ENCODE measurements at regions not wholly inside any gene's neighbourhood (a gene's known extent, or its start where the extent isn't known, plus 50 kb on each side); places are given as distances from the start of the nearest gene placed in this dataset.

GRCh38 chr10:52443419-52444388 is 129.6 kb downstream of the DKK1 start:
- no peak overlapping the region for H3K27ac Mint-ChIP-seq
- intact Hi-C loops (cut with DNase I, micrococcal nuclease): no loop called here
- ChIA-PET POLR2A (no interaction called here), CTCF (no interaction called here)
- H3K36me3 Mint-ChIP-seq (ENCODE audit: low read depth): no peaks in the 10 kb centered on the region
- no peak for ATAC-seq
- H3K4me3 Mint-ChIP-seq: no peak overlapping the region
- no peaks in the 10 kb centered on the region for H3K9me3 Mint-ChIP-seq (ENCODE audit: low read depth)
- no peak for DNase-seq
- no peaks in the 10 kb centered on the region for H3K27me3 Mint-ChIP-seq
- no peaks in the 10 kb centered on the region for H3K4me1 Mint-ChIP-seq

- Mint-ChIP-seq H3K4me1 (no peaks in the 10 kb centered on the region), H3K4me3 (no peak overlapping the region), H3K9me3 (ENCODE audit: low read depth) (no peaks in the 10 kb centered on the region), H3K27me3 (no peaks in the 10 kb centered on the region), H3K27ac (no peak overlapping the region), H3K36me3 (ENCODE audit: low read depth) (no peaks in the 10 kb centered on the region)
- ATAC-seq (no peak), DNase-seq (no peak)
- intact Hi-C loops (cut with DNase I, micrococcal nuclease): no loop called here
- ChIA-PET POLR2A (no interaction called here), CTCF (no interaction called here)
These were observed 132.3 kb downstream of the DKK1 start for GRCh38 chr10:52446391-52446790.

GRCh38 chr10:52447931-52448353 is 133.9 kb downstream of the DKK1 start:
- H3K4me1 Mint-ChIP-seq: no peaks in the 10 kb centered on the region
- H3K36me3 Mint-ChIP-seq (ENCODE audit: low read depth): no peaks in the 10 kb centered on the region
- CTCF ChIA-PET: no interaction called here
- intact Hi-C loops (cut with DNase I, micrococcal nuclease): no loop called here
- no peak for DNase-seq
- no peak for ATAC-seq
- H3K4me3 Mint-ChIP-seq: no peak overlapping the region
- no peaks in the 10 kb centered on the region for H3K27me3 Mint-ChIP-seq
- H3K9me3 Mint-ChIP-seq (ENCODE audit: low read depth): no peaks in the 10 kb centered on the region
- POLR2A ChIA-PET: no interaction called here
- no peak overlapping the region for H3K27ac Mint-ChIP-seq

GRCh38 chr10:52450762-52451291 is 136.7 kb downstream of the DKK1 start:
- intact Hi-C loops (cut with DNase I, micrococcal nuclease): no loop called here
- DNase-seq: no peak
- CTCF ChIA-PET: no interaction called here
- POLR2A ChIA-PET: no interaction called here
- Mint-ChIP-seq H3K9me3 (ENCODE audit: low read depth) (no peaks in the 10 kb centered on the region), H3K27me3 (no peaks in the 10 kb centered on the region), H3K4me3 (no peak overlapping the region), H3K36me3 (ENCODE audit: low read depth) (no peaks in the 10 kb centered on the region), H3K4me1 (no peaks in the 10 kb centered on the region), H3K27ac (no peak overlapping the region)
- ATAC-seq: no peak

GRCh38 chr10:52451817-52452216 is 137.7 kb downstream of the DKK1 start:
- Mint-ChIP-seq H3K4me3 (no peak overlapping the region), H3K36me3 (ENCODE audit: low read depth) (no peaks in the 10 kb centered on the region), H3K9me3 (ENCODE audit: low read depth) (no peaks in the 10 kb centered on the region), H3K4me1 (no peaks in the 10 kb centered on the region), H3K27ac (no peak overlapping the region), H3K27me3 (no peaks in the 10 kb centered on the region)
- DNase-seq (no peak), ATAC-seq (no peak)
- ChIA-PET CTCF (no interaction called here), POLR2A (no interaction called here)
- intact Hi-C loops (cut with DNase I, micrococcal nuclease): no loop called here

GRCh38 chr10:52452600-52453493 is 138.8 kb downstream of the DKK1 start:
- H3K36me3 Mint-ChIP-seq (ENCODE audit: low read depth): no peaks in the 10 kb centered on the region
- intact Hi-C loops (cut with DNase I, micrococcal nuclease): no loop called here
- ATAC-seq: no peak
- H3K27me3 Mint-ChIP-seq: no peaks in the 10 kb centered on the region
- no peak overlapping the region for H3K27ac Mint-ChIP-seq
- no peak overlapping the region for H3K4me3 Mint-ChIP-seq
- POLR2A ChIA-PET: no interaction called here
- DNase-seq: no peak
- CTCF ChIA-PET: no interaction called here
- no peaks in the 10 kb centered on the region for H3K4me1 Mint-ChIP-seq
- H3K9me3 Mint-ChIP-seq (ENCODE audit: low read depth): no peaks in the 10 kb centered on the region

- no peak for ATAC-seq
- no peak overlapping the region for H3K4me3 Mint-ChIP-seq
- H3K27me3 Mint-ChIP-seq: no peaks in the 10 kb centered on the region
- H3K36me3 Mint-ChIP-seq (ENCODE audit: low read depth): no peaks in the 10 kb centered on the region
- no peak overlapping the region for H3K27ac Mint-ChIP-seq
- ChIA-PET CTCF (no interaction called here), POLR2A (no interaction called here)
- H3K4me1 Mint-ChIP-seq: no peaks in the 10 kb centered on the region
- intact Hi-C loops (cut with DNase I, micrococcal nuclease): no loop called here
- no peak for DNase-seq
- H3K9me3 Mint-ChIP-seq (ENCODE audit: low read depth): no peaks in the 10 kb centered on the region
These were observed 139.4 kb downstream of the DKK1 start for GRCh38 chr10:52453501-52453900.

GRCh38 chr10:52454491-52454890 is 140.4 kb downstream of the DKK1 start:
- CTCF ChIA-PET: no interaction called here
- no peak for DNase-seq
- Mint-ChIP-seq H3K4me1 (no peaks in the 10 kb centered on the region), H3K27ac (no peak overlapping the region), H3K36me3 (ENCODE audit: low read depth) (no peaks in the 10 kb centered on the region), H3K4me3 (no peak overlapping the region), H3K27me3 (no peaks in the 10 kb centered on the region), H3K9me3 (ENCODE audit: low read depth) (no peaks in the 10 kb centered on the region)
- POLR2A ChIA-PET: no interaction called here
- ATAC-seq: no peak
- intact Hi-C loops (cut with DNase I, micrococcal nuclease): no loop called here

- DNase-seq: no peak
- intact Hi-C loops (cut with DNase I, micrococcal nuclease): no loop called here
- CTCF ChIA-PET: no interaction called here
These were observed 141.0 kb downstream of the DKK1 start for GRCh38 chr10:52455098-52455497.

GRCh38 chr10:52459097-52459496 is 145.0 kb downstream of the DKK1 start:
- no peak overlapping the region for H3K4me3 Mint-ChIP-seq
- intact Hi-C loops (cut with DNase I, micrococcal nuclease): no loop called here
- no peaks in the 10 kb centered on the region for H3K27me3 Mint-ChIP-seq
- ATAC-seq: no peak
- H3K36me3 Mint-ChIP-seq (ENCODE audit: low read depth): no peaks in the 10 kb centered on the region
- ChIA-PET POLR2A (no interaction called here), CTCF (no interaction called here)
- DNase-seq: no peak
- no peak overlapping the region for H3K27ac Mint-ChIP-seq
- H3K9me3 Mint-ChIP-seq (ENCODE audit: low read depth): no peaks in the 10 kb centered on the region
- H3K4me1 Mint-ChIP-seq: no peaks in the 10 kb centered on the region

More at GRCh38 chr10:52455098-52455497, 141.0 kb downstream of the DKK1 start:
- ATAC-seq: no peak
- Mint-ChIP-seq H3K27me3 (no peaks in the 10 kb centered on the region), H3K4me3 (no peak overlapping the region), H3K27ac (no peak overlapping the region), H3K36me3 (ENCODE audit: low read depth) (no peaks in the 10 kb centered on the region), H3K9me3 (ENCODE audit: low read depth) (no peaks in the 10 kb centered on the region), H3K4me1 (no peaks in the 10 kb centered on the region)
- POLR2A ChIA-PET: no interaction called here

- no peak overlapping the region for H3K4me3 Mint-ChIP-seq
- DNase-seq (no peak), ATAC-seq (no peak)
- no peaks in the 10 kb centered on the region for H3K4me1 Mint-ChIP-seq
- H3K27ac Mint-ChIP-seq: no peak overlapping the region
- intact Hi-C loops (cut with DNase I, micrococcal nuclease): no loop called here
- no peaks in the 10 kb centered on the region for H3K9me3 Mint-ChIP-seq (ENCODE audit: low read depth)
- CTCF ChIA-PET: no interaction called here
- no peaks in the 10 kb centered on the region for H3K27me3 Mint-ChIP-seq
- POLR2A ChIA-PET: no interaction called here
- no peaks in the 10 kb centered on the region for H3K36me3 Mint-ChIP-seq (ENCODE audit: low read depth)
These were observed 149.7 kb downstream of the DKK1 start for GRCh38 chr10:52463826-52464225.
